Activated CD4-positive, alpha-beta memory T cell treated with anti-CD3 and anti-CD28 coated beads, Interleukin-2, amount 10 ng/mL, durations not matched to agents 7 days and 5 days (primary cell): ENCODE measurements at regions not wholly inside any gene's neighbourhood (a gene's known extent, or its start where the extent isn't known, plus 50 kb on each side); places are given as distances from the start of the nearest gene placed in this dataset.

ENCODE experiments used
- CTCF ChIA-PET: fragments of 350-600 bp; sonication (Branson Sonifier 250); formaldehyde crosslinking; loops from one replicate; lab custom pipeline; 2021; ENCODE audit warnings: antibody characterized with exemption, inconsistent platforms; lab: Charles Lee
- POLR2A ChIA-PET: fragments of 350-600 bp; sonication (Branson Sonifier 250); formaldehyde crosslinking; loops from one replicate; lab custom pipeline; 2021; ENCODE audit warnings: antibody characterized with exemption; lab: Charles Lee
- DNase-seq: peaks from one replicate; pipeline ENCODE4 v3.0.0-alpha.2; 2020
- H3K27ac Mint-ChIP-seq: one replicate; pipeline ENCODE4 v1.8.0; 2021; ENCODE audit warnings: mild to moderate bottlenecking, mixed read lengths
- H3K27me3 Mint-ChIP-seq: one replicate; pipeline ENCODE4 v1.8.0; 2021; ENCODE audit warnings: mixed read lengths
- H3K36me3 Mint-ChIP-seq: one replicate; pipeline ENCODE4 v1.8.0; 2021; ENCODE audit warnings: low read depth, mixed read lengths
- H3K4me1 Mint-ChIP-seq: one replicate; pipeline ENCODE4 v1.8.0; 2021; ENCODE audit warnings: mixed read lengths
- H3K4me3 Mint-ChIP-seq: one replicate; pipeline ENCODE4 v1.8.0; 2021; ENCODE audit warnings: mild to moderate bottlenecking, mixed read lengths
- H3K9me3 Mint-ChIP-seq: one replicate; pipeline ENCODE4 v1.8.0; 2021; ENCODE audit warnings: mixed read lengths

DNA sequence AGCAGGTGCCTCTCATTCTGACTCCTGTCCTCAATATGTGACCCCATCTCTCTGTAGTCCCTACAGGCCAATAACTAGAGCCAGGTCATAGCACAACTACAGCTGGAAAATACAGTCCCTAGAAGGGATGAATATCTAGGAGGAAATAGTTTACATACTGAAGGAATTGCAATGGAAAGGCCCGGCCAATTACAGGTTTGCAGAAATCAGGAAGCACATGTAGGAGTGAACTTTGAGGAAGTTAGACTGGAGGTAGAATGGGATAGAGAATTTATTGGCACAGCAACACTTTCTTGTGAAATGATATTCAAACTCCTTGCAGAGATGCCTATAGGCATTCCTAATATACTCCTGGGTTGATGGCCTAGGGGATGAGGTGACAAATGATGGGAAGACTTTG is 257.3 kb downstream of the GRIN2B start:
- Mint-ChIP-seq H3K9me3 (no peaks in the 10 kb centered on the region), H3K36me3 (no peaks in the 10 kb centered on the region), H3K4me1 (no peaks in the 10 kb centered on the region), H3K4me3 (no peak overlapping the region), H3K27ac (no peak overlapping the region), H3K27me3 (no peaks in the 10 kb centered on the region)
- ChIA-PET POLR2A (no interaction called here), CTCF (no interaction called here)
- DNase-seq, result no peak

DNA sequence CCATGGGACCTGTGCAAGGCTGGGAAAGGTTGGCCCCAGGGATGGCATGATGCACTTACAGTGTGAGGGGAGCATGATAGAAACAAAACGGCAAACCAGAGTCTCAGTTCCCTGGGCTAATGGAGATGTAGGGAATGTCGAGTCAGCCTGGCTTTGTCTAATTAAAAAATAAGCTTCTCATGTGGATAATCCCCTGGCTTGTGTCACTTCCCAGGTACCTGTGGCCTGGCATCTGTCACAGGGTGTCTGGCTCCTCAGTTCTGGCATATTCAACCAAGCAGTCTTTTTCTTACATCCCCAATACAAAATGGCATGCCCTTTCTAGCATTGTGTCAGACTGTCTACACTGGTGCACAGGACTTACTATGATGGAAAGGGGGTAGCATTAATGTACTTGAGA is 261.4 kb downstream of the GRIN2B start:
- DNase-seq, result no peak
- Mint-ChIP-seq H3K9me3 (no peaks in the 10 kb centered on the region), H3K4me1 (no peaks in the 10 kb centered on the region), H3K27me3 (no peaks in the 10 kb centered on the region), H3K27ac (no peak overlapping the region), H3K4me3 (no peak overlapping the region), H3K36me3 (no peaks in the 10 kb centered on the region)
- ChIA-PET POLR2A (no interaction called here), CTCF (no interaction called here)

DNA sequence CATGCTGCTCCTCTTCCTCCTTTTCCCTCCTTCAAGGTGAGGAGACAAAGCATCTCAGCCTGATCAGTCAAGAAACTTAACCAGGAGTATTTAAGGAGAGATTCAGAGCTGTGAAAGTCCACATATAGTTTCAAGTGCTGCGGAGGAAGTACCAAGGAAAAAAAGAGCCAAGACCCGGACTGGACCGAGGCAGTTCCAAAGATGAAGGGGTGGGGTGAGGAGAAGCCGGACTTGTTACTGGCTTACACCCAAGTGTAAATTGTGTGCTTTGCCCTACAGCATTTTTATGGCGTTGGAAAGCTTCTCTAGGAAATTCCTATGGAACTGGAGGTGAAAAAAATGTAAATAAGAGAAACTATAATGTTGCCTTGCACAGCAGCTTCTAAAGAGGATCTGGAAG is 263.1 kb downstream of the GRIN2B start:
- H3K4me1 Mint-ChIP-seq, result no peaks in the 10 kb centered on the region
- H3K9me3 Mint-ChIP-seq, result no peaks in the 10 kb centered on the region
- ChIA-PET CTCF (no interaction called here), POLR2A (no interaction called here)
- DNase-seq, result no peak
- no peaks in the 10 kb centered on the region for H3K36me3 Mint-ChIP-seq
- no peaks in the 10 kb centered on the region for H3K27me3 Mint-ChIP-seq
- no peak overlapping the region for H3K27ac Mint-ChIP-seq
- H3K4me3 Mint-ChIP-seq, result no peak overlapping the region

DNA sequence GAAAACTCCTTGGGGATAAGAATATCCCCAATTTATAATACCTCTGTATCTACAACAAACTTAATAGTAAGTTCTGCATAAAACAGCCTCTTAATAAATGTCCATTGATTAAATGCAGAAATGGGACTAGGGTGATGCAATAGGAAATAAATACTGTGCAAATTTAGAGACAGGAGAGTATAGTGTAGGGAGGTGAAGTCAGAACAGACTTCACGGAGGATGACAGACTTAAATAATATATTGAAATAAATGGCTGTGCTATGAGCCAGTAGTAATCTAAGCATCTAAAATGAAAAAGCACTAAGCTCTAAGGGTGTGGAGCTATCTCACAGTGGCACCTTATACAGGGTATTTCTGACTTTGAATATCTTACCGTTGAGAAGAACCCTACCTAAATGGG is 265.3 kb downstream of the GRIN2B start:
- no peaks in the 10 kb centered on the region for H3K9me3 Mint-ChIP-seq
- no peak overlapping the region for H3K27ac Mint-ChIP-seq
- no peaks in the 10 kb centered on the region for H3K4me1 Mint-ChIP-seq
- POLR2A ChIA-PET, result no interaction called here
- no peak overlapping the region for H3K4me3 Mint-ChIP-seq
- CTCF ChIA-PET, result no interaction called here
- no peaks in the 10 kb centered on the region for H3K27me3 Mint-ChIP-seq
- no peak for DNase-seq
- no peaks in the 10 kb centered on the region for H3K36me3 Mint-ChIP-seq

DNA sequence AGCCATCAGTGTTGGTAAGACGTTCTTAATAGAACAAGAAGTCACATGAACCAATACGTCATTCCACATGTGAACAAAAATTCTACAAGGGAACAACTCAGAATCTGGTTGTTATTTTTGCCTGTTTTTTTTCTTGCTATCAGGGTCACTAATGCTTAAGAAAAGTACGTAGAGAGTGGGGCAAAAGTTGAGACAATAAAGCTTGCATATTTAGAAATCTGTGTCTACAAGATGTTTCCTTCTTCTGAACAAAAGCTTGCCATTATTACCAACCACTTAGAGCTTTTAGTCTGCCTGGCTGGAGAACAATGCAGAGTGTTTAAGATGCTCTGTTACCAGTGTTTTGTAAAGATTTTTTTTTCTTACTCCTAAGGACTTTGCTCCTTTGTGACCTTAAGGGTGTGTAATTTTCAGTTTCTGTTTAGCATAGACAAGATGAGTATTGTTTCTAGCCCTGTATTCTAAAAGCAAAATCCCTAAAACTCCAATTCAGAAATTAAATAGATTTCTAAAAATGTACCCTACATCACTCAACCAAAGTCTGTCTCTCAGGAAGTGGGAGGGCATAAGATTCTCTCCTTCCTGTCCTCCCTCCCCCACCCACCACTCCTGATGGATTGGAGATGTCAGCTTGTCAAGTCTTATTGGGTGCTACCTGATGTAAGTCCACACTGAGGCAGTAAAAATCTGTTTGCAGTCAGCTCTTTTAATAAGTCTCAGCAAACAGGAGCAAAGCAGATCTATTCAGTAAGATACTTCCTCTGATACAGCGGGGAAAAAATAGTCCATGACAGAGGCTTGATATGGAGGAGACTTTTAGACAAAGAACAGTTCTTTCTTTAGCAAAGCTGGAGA is 267.6 kb downstream of the GRIN2B start:
- Mint-ChIP-seq H3K9me3 (no peaks in the 10 kb centered on the region), H3K27ac (no peak overlapping the region), H3K4me1 (no peaks in the 10 kb centered on the region), H3K36me3 (no peaks in the 10 kb centered on the region), H3K27me3 (no peaks in the 10 kb centered on the region), H3K4me3 (no peak overlapping the region)
- no peak for DNase-seq
- CTCF ChIA-PET, result no interaction called here
- POLR2A ChIA-PET, result no interaction called here

DNA sequence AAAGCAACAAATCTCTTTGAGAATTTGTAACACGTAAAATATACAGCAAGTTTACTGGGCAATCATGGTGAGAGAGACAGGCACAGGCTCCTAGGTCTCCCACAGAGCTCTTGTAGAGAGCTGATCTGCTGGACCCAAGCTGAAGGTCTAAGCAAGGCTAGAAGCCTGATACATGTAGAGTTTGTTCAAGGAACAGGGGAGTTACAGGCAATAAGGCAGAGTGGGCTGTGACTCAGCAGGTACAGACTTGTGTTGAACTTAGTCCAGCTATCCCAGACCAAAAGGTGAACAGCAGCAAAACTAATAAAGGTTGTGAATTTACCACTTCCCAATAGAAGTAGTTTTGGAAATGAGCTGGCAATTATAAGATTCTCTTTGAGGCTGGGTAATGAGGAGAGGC is 273.6 kb downstream of the GRIN2B start:
- Mint-ChIP-seq H3K27ac (no peak overlapping the region), H3K4me1 (no peaks in the 10 kb centered on the region), H3K27me3 (no peaks in the 10 kb centered on the region), H3K4me3 (no peak overlapping the region), H3K36me3 (no peaks in the 10 kb centered on the region), H3K9me3 (no peaks in the 10 kb centered on the region)
- DNase-seq, result no peak
- ChIA-PET POLR2A (no interaction called here), CTCF (no interaction called here)

DNA sequence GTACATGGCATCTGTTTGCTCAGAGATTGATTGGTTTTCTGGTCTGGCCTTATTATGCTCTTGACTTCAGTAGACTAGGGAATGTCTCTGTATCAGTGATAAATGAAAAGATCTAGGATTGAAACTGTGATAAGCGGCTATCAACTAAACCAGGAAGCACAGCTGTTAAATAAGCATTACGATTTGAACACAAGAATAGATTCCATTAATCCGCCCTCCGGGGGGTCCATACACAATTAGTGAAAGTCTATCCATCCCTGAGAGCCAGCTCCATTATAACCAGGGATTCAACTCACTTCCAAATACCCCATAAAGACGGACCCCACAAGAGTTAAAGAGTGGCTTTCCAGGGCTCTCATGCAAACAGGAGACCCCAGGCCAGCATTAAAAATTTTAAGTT is 279.0 kb downstream of the GRIN2B start:
- Mint-ChIP-seq H3K4me3 (no peak overlapping the region), H3K9me3 (no peaks in the 10 kb centered on the region), H3K27ac (no peak overlapping the region), H3K27me3 (no peaks in the 10 kb centered on the region), H3K4me1 (no peaks in the 10 kb centered on the region), H3K36me3 (no peaks in the 10 kb centered on the region)
- no peak for DNase-seq
- CTCF ChIA-PET, result no interaction called here
- POLR2A ChIA-PET, result no interaction called here

DNA sequence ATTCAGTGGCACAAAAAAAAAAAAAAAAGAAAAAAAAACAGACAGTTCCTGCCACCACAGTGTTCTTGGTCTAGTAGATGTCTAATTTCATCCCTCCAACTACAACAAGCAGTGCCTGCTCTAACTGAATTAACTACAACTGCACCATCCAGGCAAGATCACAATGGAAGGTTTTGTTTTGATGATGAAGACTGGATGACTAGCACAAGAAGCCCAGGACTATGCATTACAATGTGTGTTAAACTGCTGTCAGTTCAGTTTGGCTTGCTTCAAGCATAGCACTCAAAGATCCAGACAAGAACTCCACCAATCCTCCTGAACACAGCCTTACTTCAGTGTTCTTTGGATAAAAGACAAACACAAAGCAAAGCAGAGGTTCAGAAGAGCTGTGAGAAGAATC is 279.9 kb downstream of the GRIN2B start:
- no peak overlapping the region for H3K4me3 Mint-ChIP-seq
- H3K27ac Mint-ChIP-seq, result no peak overlapping the region
- ChIA-PET POLR2A (no interaction called here), CTCF (no interaction called here)
- no peaks in the 10 kb centered on the region for H3K4me1 Mint-ChIP-seq
- H3K27me3 Mint-ChIP-seq, result no peaks in the 10 kb centered on the region
- no peak for DNase-seq
- no peaks in the 10 kb centered on the region for H3K36me3 Mint-ChIP-seq
- H3K9me3 Mint-ChIP-seq, result no peaks in the 10 kb centered on the region

DNA sequence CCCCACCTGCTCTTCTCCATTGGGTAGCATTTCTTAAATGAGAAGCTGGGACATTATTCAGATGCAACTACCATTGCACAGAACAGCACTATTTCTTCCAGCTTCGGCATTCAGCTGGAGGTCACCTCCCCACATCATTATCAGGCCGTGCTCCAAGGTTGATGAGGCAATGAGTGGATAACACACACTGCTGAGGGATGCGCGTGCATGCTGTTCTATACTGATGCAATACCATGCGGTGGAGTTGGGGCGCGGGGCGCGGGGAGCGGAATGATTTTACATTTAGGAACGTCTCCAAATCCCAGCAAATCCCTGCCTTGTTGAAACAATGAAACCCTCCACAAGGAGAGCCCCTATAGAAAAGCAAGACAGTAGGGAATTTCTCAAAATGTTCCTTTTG is 283.4 kb downstream of the GRIN2B start:
- no peak overlapping the region for H3K27ac Mint-ChIP-seq
- no peak overlapping the region for H3K4me3 Mint-ChIP-seq
- no peaks in the 10 kb centered on the region for H3K4me1 Mint-ChIP-seq
- no peaks in the 10 kb centered on the region for H3K36me3 Mint-ChIP-seq
- no peaks in the 10 kb centered on the region for H3K27me3 Mint-ChIP-seq
- ChIA-PET CTCF (no interaction called here), POLR2A (no interaction called here)
- DNase-seq, result no peak
- H3K9me3 Mint-ChIP-seq, result no peaks in the 10 kb centered on the region

DNA sequence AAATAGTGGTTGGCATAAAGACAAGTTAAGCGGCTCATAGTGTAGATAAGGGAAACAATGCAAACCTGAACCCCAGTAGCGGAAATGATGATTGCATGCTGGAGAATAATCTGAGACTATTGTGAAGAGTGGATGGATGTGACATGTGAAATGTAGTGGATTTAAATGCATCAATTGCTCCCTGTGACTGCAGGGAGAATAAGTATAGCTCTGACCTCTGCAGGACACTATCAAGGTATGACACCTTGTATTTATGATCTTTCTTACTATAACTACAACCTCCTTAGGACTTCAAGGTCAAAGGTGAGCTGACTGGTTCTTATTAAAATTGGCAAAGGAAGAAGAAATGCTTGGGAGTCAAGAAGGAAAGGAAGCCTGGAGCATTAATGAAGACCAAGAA is 285.6 kb downstream of the GRIN2B start:
- H3K36me3 Mint-ChIP-seq, result no peaks in the 10 kb centered on the region

DNA sequence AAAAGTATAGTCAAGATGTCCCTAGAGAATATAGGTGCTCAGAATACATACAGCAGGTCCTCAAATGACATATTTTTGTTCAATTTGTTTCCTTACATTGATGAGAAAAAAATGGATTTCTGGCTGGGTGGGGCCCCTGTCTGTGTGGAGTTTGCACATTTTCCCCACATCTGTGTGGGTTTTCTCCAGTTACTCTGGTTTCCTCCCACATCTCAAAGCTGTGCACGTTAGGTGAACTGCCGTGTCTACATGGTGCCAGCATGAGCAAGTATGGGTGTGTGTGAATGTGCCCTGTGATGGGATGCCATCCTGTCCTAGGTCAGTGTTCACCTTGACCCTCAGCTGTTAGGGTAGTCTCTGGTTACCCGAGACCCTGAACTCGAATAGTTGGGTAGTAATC is 289.1 kb downstream of the GRIN2B start:
- no peak overlapping the region for H3K4me3 Mint-ChIP-seq
- H3K9me3 Mint-ChIP-seq, result no peaks in the 10 kb centered on the region
- ChIA-PET POLR2A (no interaction called here), CTCF (no interaction called here)
- no peak overlapping the region for H3K27ac Mint-ChIP-seq
- H3K27me3 Mint-ChIP-seq, result no peaks in the 10 kb centered on the region
- DNase-seq, result no peak
- H3K36me3 Mint-ChIP-seq, result no peaks in the 10 kb centered on the region
- H3K4me1 Mint-ChIP-seq, result no peaks in the 10 kb centered on the region

More for the DNA sequence above, 285.6 kb downstream of the GRIN2B start:
- no peak for DNase-seq
- no peaks in the 10 kb centered on the region for H3K9me3 Mint-ChIP-seq
- no peaks in the 10 kb centered on the region for H3K27me3 Mint-ChIP-seq
- POLR2A ChIA-PET, result interaction anchor here (0.6 kb wide), 1 partner anchor 76 kb away, joined by 3 read pairs; no protein-coding TSS in a partner anchor
- H3K4me1 Mint-ChIP-seq, result no peaks in the 10 kb centered on the region
- no peak overlapping the region for H3K4me3 Mint-ChIP-seq
- CTCF ChIA-PET, result interaction anchor here (0.9 kb wide), 1 partner anchor 334 kb away, joined by 3 read pairs; no protein-coding TSS in a partner anchor
- no peak overlapping the region for H3K27ac Mint-ChIP-seq

DNA sequence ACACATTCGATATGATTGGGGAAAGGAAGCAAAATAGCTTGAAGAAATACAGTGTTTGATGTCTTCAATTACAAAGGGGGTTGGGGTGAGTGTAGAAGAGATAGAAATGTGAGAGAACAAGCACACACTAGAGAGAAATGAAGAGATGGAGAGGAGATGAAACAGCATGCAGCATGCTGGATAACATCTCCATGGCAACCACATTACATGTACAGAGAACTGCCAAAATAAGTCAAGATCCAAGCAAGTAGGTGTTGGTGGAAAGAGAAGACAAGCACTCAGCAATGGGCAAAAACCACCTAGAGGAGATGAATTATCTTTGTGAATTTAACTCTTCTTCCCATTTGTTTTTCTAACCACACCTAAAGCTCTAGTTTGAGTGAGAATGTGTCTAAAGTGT is 289.8 kb downstream of the GRIN2B start:
- Mint-ChIP-seq H3K36me3 (no peaks in the 10 kb centered on the region), H3K27me3 (no peaks in the 10 kb centered on the region), H3K4me1 (no peaks in the 10 kb centered on the region), H3K27ac (no peak overlapping the region), H3K9me3 (no peaks in the 10 kb centered on the region), H3K4me3 (no peak overlapping the region)
- CTCF ChIA-PET, result no interaction called here
- DNase-seq, result no peak
- POLR2A ChIA-PET, result no interaction called here

DNA sequence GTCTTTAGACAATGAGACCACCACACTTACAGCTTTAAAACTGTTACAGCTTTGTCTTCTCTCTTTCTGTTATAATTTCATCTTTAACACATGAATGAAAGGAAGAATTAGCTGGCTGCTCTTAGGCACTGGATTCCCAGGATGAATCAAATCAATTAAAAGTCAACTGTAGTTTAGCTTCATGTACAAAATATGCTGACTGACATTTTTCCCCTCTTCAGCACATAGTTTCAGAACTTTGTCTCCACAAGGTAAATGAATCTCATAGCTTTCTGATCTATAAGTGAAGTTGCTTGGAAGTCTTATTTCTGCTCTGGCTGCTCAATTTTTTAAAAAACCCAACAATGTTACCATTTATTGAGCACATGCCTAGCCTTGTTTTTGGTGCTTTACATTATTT is 293.8 kb downstream of the GRIN2B start:
- POLR2A ChIA-PET, result no interaction called here
- no peak for DNase-seq
- Mint-ChIP-seq H3K27me3 (no peaks in the 10 kb centered on the region), H3K36me3 (no peaks in the 10 kb centered on the region), H3K9me3 (no peaks in the 10 kb centered on the region), H3K27ac (no peak overlapping the region), H3K4me3 (no peak overlapping the region), H3K4me1 (no peaks in the 10 kb centered on the region)
- CTCF ChIA-PET, result no interaction called here

DNA sequence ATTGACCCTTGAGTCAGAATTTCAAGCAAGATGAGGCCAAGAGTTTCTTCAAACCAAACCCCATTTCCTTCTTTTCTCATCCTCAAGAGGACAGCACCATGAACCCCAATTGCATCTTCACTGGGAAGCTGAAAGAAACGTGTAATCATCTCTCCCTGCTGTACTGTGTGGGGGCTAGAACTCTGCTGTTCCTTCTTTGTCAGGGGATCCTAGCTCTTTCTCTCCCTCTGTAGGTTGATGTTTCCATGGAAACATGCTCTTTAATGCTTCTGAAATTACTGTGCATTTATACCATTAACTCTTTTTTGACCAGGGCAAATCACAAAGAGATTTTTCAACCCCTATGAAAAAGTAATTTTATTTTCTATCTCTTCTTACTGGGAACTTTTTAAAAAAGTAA is 295.1 kb downstream of the GRIN2B start:
- no peaks in the 10 kb centered on the region for H3K4me1 Mint-ChIP-seq
- ChIA-PET CTCF (no interaction called here), POLR2A (no interaction called here)
- H3K36me3 Mint-ChIP-seq, result no peaks in the 10 kb centered on the region
- no peak overlapping the region for H3K4me3 Mint-ChIP-seq
- no peak for DNase-seq
- no peaks in the 10 kb centered on the region for H3K27me3 Mint-ChIP-seq
- no peak overlapping the region for H3K27ac Mint-ChIP-seq
- no peaks in the 10 kb centered on the region for H3K9me3 Mint-ChIP-seq
